ENCODE measurements at regions not wholly inside any gene's neighbourhood (a gene's known extent, or its start where the extent isn't known, plus 50 kb on each side); places are given as distances from the start of the nearest gene placed in this dataset.
"Not testable (repeated sequence)": the region's sequence is repeated elsewhere in the genome, so short reads cannot be mapped to it uniquely, and the experiment has no call there.

DNA sequence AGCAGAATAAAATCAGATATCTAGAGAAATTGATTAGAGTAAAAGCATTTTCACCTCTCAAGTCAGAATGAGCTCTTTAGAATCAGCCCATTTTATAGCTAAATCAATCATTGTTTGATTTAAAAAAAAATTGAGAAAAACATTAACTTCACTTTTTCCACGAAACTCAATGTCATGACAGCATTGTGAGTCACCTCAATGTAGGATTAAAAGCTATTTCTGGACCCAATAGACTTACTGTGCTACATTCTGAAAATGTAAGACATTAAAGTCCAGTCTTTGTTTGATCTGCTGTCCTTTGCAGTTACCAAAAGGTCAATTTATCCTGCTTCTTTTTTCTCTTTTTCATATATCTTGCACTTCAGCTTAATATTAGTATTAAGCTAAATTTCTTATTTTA, 519.4 kb upstream of the ZNF337 start:
- no peak for DNase-seq (ENCODE audit: low read depth in 3 of 3)

DNA sequence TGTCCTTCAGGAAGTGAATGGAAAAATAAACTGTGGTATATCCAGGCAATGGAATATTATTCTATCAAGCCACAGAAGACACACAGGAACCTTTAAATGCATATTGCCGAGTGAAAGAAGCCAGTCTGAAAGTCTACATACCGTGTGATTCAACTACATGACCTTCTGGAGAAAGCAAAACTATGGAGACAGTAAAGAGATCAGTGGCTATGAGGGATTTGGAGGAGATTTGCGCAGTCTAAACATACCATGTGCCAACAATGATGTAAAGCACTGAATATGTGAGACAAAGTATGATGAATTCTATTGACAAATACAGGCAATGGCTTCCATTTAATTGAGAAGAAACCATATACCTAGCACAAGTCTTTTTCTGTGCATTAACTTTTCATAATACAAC, 518.3 kb upstream of the ZNF337 start:
- no peak for DNase-seq (ENCODE audit: low read depth in 3 of 3)

DNA sequence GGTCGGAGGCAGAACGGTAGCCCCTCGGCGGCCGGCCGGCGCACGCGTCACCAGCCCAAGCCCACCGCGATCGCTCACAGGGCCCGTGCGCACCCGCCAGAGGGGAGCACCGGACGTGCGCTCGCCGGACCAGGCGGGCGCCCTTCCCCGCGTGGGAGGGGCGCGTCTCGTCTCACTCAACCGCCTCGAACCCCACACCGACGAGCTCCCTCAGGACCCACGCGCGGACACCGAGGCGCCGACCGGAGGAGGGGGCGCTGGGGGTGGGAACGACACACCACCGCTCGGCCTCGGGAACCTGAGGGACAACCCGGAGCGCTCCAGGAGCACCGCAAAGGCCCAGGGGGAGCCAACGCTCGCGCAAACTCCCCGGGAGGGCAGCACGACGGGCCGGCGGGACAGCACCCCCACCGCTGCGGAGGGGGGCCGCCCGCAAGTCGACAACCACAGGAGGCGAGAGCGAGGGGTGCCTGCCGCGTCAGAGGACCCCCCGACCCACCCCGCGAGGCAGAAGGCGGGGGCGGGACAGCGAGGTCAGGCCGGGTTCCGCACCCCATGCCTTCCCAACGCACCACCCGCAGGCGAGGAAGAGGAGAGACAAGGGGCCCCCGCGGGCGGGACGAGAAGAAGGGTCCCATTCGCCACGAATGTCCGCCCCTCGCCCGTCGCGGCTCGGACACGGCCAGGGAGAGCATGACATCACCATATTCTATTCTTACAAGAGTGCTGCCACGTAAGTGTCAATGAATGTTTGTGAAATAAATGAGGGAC, 512.7 kb upstream of the ZNF337 start:
- DNase-seq (ENCODE audit: low read depth in 3 of 3), result no peak

DNA sequence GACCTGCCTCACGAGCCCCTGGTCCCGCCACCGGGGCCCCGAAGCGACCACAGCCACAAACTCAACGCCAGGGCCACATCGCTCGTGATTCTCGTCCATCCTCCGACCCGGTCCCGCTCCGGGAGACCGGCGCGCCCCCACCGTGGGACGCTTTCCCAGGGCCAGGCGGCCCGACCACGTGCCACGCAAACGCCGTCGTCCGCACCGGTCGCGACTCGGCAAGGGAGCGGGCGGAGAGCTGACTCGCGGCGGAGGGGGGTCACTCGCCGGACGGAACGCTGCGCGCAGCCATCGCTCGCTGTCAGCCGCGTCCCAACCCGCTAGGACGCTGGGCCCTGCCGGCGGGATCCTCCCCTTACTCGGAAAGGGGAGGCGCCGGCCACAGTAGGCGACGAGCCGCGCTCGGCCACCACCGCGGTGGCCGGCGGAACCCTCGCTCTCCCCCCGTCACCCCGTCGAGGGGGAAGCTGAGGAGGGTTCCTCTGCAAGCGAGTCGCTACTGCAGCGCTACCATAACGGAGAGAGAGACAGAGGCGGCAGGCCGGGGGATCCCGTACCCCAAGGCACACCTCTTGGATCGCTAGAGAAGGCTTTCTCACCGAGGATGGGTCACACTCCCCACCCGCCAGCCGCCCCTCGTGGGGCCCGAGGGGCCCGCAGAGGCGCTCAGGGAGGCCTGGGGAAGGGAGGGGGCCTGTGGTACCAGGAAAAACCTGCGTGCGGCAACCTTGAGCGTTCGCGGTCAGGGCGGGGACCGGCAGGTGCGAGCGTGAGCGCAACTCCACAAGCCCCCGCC, 511.8 kb upstream of the ZNF337 start:
- no peak for DNase-seq (ENCODE audit: low read depth in 3 of 3)

DNA sequence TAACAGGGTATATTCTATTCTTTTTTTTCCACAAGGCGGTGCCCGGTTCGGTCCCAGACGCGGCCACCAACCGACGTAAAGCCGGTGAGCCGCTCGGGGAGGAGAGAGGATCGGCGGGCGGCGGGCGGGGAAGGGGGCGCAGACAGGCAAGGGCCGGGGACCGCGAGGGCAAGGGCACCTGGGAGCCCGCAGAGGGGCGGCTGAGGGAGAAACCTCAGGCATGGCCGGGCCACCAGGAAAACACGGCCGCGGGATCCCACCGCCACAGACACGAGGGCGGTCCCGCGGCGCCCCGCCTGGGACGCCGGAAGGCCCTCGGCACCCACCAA, 511.3 kb upstream of the ZNF337 start:
- not testable (repeated sequence) for DNase-seq (ENCODE audit: low read depth in 3 of 3)

DNA sequence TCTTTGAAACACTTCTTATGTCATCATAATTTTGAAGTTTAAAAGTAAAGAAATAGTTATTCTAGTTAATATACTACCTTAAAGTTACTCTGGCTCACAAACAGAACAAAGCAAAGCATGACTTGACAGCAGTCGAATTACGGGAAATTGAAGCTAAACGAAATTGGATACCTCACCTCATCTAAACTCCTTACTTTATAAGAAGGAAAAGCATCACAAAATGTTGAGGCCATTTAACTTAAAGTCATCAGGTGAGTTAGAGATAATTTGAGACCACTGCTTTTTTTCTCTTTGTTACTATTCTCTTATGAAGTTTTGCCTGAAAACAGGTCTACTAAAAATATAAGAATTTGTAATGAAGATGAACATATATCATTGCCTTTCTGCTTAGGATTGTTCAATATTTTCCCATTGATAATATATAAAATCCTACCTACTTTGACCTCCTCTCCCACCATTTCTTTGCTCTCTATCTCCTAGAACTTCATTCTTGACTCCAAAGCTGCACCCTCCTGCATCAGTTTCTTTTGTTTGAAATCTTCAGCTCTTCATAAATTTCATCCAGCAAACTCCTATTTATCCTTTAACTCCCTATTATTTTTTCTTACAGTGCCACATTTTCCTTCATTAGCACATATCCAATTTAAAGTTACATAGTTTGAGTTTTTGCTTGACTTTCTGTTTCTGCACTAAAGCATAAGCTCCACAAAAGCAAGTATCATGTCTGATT, 510.7 kb upstream of the ZNF337 start:
- DNase-seq (ENCODE audit: low read depth in 3 of 3), result no peak

DNA sequence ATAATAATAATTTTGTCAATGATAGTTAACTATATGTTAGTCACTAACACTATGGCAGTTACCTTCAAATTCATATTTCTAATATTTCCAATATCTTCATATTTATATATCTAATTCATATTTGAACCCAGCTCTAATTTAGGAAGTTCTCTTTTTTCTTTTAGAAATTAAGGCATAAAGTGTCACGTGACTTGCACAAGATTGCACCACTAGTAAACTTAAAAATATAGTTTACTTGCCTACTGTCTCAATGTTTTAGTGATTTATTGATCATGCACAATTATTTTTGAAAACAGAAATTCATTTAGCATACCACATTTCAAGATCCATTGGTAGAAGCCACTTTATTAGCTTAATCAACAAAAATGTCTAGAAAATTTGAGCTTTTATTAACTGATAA, 508.7 kb upstream of the ZNF337 start:
- no peak for DNase-seq (ENCODE audit: low read depth in 3 of 3)

DNA sequence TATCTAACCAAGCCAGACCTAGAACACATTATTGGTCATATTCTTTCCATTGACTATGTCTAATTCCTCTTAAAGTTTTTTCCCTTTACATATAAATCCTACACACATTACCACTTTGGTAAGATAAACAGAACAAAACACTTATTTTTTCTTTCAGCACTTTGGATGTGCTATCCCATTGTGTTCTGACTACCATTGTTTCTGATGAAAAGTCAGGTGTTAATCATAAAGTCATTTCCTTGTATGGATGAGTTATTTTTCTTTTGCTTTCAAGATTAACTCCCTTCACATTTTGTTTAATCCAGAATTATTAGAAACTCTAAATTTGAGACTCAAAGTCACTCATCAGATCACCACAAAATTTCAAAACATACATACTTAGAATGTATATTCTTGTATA, 504.4 kb upstream of the ZNF337 start:
- DNase-seq (ENCODE audit: low read depth in 3 of 3), result not testable (repeated sequence)

DNA sequence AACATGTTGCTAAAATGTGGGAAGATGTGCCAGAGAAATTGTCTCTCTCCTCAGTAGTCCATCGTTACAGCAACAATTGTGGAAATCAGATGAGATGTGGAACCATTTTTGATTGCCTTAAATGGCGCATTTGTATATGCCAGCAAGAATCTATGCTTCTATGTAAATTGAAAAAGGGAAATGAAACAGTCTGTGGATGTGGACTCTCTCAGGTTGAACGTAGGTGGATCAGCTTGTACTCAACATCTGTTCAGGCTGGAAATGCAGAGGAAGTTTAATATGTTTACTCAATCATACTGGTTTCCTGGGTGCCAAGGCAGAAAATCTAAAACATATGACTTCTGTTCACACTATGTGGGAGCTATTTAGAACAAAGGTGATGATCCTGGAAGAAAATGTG, 490.7 kb upstream of the ZNF337 start:
- not testable (repeated sequence) for DNase-seq (ENCODE audit: low read depth in 3 of 3)

DNA sequence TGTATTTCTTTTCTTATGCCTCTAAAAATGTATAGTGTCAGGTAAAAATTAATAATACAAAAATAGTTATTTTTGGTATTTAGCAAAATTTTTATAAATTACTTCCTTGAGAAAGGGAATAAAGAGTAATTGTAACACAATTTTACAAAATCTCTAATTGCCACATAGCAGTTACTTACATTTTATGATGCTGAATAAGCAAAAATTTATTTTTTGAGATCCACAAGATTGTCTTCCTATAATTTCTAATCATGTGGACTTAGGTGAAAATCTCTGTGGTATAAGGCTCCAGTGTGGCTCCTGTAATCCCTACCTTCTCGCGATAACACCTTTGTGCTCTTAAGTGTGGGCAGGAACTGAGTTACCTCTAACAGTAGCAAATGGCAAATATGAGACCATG, 487.1 kb upstream of the ZNF337 start:
- DNase-seq (ENCODE audit: low read depth in 3 of 3), result not testable (repeated sequence)

DNA sequence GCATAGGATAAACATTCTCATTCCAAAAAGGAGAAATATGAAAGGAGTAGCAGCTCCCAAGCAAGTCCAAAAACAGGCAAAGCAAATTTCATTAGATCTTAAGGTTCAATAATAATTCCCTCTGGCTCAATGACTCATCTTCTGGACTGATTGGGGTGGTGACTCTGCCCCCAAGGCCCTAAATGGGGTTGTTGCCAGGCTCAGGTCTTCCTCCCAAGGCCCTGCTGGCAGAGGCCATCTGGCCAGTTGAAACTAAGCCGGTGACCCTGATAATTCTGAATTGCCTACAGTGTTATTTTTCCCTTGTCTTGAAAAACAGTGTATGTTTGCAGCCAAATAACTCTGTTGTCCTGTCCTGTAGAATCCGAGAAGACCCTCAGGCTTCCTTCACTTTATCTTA, 484.7 kb upstream of the ZNF337 start:
- DNase-seq (ENCODE audit: low read depth in 3 of 3), result not testable (repeated sequence)

DNA sequence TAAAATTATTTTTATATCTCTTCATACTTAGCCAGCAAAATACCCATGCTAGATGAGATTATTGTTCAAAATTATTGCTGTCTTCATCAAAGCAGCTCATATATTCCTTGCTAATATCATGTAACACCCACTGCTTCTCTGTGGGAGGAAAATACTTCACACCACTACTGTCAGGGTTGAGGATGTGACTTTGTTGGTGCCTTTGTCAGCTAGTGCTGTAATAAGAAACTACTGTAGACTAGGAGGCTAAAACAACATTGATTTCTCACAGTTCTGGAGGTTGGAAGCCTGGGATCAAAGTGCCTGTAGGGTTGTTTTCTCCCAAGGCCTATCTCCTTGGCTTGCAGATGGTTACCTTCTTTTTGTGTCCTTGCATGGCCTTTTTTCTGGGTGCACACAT, 475.2 kb upstream of the ZNF337 start:
- not testable (repeated sequence) for DNase-seq (ENCODE audit: low read depth in 3 of 3)

DNA sequence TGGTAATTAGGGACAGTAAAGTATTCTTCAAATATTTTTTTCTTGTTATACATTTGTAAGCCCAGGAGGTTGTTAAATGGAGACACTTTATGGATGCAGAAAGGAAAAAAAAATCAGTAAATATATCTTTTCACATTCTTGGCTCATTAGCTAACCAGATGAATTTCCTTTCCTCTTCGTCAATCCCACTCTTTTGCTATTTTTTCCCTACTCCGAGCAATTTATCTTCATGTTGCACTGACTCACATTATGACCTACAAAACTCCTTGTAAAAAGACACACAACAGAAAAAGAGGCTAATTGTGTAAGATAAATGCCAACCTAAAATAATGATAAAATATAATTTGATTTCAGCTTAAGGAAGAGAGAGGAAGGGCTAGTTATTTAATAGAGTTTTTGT, 472.9 kb upstream of the ZNF337 start:
- DNase-seq (ENCODE audit: low read depth in 3 of 3), result no peak

DNA sequence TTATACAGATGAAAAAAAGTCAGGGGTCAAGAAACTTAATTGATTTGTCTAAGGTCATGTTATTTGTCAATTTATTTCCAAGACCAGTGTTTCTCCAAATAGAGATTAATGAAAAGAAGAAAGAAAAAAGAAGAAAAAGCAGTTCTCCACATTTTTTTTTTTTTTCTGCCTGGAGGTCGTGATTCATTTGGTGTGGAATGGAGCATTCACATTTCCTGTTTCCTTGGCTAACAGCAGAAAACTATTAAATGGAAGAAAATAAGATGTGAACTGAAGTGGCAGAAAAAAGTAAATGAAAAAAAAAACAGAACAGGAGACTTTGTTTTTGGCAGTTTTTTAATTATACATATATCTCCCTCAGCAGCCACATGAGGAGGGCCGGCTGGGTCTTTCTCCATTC, 470.8 kb upstream of the ZNF337 start:
- no peak for DNase-seq (ENCODE audit: low read depth in 3 of 3)

DNA sequence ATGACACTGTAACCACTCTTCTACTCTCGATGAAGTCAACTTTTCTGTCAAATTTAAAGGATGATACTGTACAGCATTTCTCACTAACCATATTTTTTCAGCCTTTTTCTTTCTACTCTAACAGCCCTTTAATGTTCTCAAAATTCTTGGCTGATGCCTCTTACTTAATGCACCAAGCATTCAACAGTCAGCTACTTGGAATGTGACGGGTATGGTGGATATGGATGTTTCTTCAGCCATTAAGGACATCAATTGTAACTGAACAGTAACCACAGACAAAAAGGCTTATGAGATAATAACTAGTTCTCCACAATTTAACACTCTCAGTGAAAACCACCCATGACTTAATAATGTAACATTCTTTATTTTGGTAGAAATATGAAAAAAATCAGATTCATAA, 467.2 kb upstream of the ZNF337 start:
- DNase-seq (ENCODE audit: low read depth in 3 of 3), result no peak

DNA sequence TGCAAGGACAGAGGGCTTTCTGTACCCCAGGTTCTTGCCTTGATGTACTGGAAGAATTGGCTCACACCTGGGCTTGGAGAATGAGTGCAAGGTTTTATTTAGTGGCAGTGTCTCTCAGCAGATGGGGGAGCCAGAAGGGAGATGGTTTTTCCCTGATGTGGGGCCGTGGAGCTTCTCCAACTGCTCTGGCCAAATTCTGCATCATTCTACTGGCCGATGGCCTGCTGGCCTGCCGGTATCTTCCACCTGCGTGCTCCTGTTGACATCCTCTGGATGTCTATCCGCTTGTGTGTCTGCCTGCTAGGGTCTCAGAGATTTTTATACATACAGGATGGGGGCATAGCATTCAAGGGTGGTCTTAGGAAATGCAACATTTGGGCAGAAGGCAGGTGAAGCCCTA, 466.5 kb upstream of the ZNF337 start:
- DNase-seq (ENCODE audit: low read depth in 3 of 3), result not testable (repeated sequence)

DNA sequence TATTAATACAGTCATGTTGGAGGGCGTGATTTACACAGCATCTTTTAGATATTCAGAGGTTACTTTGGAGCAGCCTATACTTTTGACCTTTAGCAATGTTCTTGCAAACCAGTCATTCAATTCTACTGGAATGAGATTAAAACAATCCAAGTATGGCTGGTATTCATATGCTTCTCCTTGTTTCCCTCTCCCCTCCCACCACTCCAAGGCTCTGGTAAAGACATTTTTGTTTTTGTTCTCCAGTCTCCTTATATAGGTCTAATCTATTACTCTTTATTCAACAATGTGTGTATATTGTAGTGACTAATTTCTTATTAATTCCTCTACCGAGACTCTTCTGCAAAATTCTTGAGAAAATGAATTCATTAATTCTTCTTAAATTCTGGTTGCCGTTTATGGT, 465.1 kb upstream of the ZNF337 start:
- DNase-seq (ENCODE audit: low read depth in 3 of 3), result not testable (repeated sequence)

DNA sequence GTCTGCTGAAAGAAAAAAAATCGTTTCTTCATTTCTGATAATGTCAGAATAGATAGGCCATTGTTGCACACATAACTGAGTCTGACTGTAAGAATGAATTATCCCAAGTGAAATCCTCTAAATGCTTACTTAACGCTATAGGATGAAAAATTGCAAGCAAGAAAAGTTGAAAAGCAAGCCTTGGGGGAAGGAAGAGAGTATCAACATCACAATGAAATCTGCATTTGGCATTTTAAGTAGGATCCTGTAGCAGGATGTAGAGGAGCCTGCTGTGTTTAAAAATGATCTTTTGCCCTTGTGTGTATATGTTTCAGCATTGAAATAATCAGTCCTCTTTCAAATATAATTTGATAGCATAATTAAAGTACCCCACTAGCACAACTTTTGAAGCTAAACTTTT, 464.3 kb upstream of the ZNF337 start:
- DNase-seq (ENCODE audit: low read depth in 3 of 3), result not testable (repeated sequence)

DNA sequence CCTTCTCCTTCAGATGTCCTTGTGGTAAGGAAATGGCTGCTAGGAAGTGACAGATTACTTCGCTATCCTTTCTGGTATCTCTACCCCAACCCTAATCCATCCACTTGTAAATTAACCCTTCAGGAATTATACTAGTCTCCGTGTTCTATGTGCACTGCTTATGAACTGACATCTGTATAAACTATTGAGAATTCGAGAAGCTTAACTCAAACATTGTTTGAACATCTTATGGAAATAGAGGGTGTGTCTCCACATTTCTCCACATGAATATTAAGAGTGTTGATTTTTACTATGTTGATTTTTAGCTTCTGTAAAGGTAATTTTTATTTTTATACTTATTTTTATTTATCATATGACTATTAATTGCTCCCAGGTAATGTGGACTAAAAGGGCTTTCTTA, 457.6 kb upstream of the ZNF337 start:
- no peak for DNase-seq (ENCODE audit: low read depth in 3 of 3)

DNA sequence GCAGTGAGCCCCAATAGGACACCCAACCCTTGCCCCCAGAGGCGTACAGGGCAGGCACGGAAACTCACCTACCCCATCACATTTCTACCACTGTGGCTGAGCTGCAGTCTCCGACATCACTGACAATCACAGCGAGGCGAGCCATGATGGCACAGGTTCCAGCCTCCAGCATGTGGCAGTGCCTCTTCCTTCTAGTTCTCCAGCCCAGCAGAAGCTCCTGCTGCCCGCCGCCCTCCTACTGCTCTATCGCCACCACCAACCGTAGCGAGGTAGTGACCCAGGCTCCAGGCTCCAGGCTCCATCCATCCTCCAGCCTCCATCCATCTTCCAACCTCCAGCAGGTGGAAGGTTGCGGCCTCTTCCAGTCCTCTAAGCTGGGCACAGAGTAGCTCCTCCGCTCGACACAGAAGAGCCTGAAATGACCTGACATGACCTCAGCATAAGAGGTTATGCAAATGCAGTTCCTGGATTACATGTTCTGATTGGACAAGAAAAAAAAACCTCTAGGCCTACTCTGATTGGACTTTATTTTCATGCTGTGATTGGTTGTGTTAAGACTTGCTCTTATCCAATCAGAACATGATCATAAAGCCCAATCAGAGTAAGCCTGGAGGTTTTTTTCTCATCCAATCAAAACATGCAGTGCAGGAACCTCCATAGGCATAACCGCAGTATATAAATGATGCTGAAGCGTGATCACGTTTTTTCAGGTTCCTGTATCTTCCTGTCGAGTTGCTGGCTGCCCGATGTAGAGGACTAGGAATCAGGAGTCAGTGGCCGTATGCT, 438.9 kb upstream of the ZNF337 start:
- DNase-seq (ENCODE audit: low read depth in 3 of 3), result no peak

DNA sequence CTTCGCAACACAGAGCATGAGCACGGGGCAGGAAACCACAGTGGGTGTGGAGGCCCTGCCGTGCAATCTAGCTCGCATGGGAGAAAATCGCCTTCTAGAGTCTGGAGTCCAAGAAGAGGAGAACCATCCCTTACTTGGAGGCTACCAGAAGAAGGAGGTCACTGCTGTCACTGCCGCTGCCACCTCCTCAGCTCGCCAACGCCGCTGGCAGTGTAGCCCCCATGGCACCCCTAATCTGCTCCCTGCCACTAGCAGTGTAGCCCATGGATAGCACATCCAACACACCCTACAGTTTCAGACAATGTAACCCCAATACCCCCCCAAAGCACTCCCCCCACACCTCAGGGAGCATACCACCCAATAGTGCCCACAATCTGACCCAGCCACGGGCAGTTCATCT, 438.0 kb upstream of the ZNF337 start:
- no peak for DNase-seq (ENCODE audit: low read depth in 3 of 3)

DNA sequence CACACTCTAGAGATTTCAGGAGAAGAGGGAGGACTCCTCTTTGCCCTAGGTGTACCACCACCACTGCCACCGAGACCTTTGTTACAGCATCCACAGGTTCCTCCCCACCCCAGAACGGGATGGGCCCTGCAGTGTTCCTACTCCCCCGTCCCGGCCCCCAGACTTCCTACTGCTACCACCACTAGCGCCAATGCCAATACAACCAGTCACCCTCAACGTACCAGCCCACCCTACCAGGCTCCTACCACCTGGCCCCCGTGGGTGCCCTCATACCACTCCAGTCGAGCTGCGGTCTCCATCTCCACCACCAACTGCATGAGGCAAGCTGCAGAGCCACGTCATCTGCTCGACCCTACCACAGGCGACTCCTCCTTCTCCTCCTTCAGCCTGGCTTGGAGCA, 437.1 kb upstream of the ZNF337 start:
- not testable (repeated sequence) for DNase-seq (ENCODE audit: low read depth in 3 of 3)
